Stomach smooth muscle (tissue), 2 donors: ENCODE measurements at regions not wholly inside any gene's neighbourhood (a gene's known extent, or its start where the extent isn't known, plus 50 kb on each side); places are given as distances from the start of the nearest gene placed in this dataset.

Source experiments
- H3K27ac ChIP-seq: one replicate; pipeline ENCODE4 v1.7.0; 2013; ENCODE audit warnings: mild to moderate bottlenecking, low read length, inconsistent platforms
- H3K27me3 ChIP-seq, 2 donors: one replicate each; pipeline ENCODE4 v1.7.0; 2013; ENCODE audit warnings: low read length in 2 of 2; ENCODE audit not compliant: insufficient read depth in 2 of 2, control insufficient read depth in 1 of 2
- H3K36me3 ChIP-seq, 2 donors: one replicate each; pipeline ENCODE4 v1.7.0; 2013; ENCODE audit warnings: low read length in 2 of 2; ENCODE audit not compliant: control insufficient read depth in 2 of 2, insufficient read depth in 2 of 2
- H3K4me1 ChIP-seq: one replicate; pipeline ENCODE4 v1.7.0; 2013; ENCODE audit warnings: low read length; ENCODE audit not compliant: control insufficient read depth, insufficient read depth
- H3K4me3 ChIP-seq, 2 donors: one replicate each; pipeline ENCODE4 v1.7.0; 2013; ENCODE audit warnings: low read length in 2 of 2
- H3K9ac ChIP-seq, 2 donors: one replicate each; pipeline ENCODE4 v1.7.0; 2013; ENCODE audit warnings: low read length in 2 of 2, mild to moderate bottlenecking in 1 of 2
- H3K9me3 ChIP-seq, 2 donors: one replicate each; pipeline ENCODE4 v1.7.0; 2013; ENCODE audit warnings: low read length in 2 of 2; ENCODE audit not compliant: control insufficient read depth in 2 of 2
- donor health status: healthy.
- donor health status: Pancreatic carcinoma.

DNA sequence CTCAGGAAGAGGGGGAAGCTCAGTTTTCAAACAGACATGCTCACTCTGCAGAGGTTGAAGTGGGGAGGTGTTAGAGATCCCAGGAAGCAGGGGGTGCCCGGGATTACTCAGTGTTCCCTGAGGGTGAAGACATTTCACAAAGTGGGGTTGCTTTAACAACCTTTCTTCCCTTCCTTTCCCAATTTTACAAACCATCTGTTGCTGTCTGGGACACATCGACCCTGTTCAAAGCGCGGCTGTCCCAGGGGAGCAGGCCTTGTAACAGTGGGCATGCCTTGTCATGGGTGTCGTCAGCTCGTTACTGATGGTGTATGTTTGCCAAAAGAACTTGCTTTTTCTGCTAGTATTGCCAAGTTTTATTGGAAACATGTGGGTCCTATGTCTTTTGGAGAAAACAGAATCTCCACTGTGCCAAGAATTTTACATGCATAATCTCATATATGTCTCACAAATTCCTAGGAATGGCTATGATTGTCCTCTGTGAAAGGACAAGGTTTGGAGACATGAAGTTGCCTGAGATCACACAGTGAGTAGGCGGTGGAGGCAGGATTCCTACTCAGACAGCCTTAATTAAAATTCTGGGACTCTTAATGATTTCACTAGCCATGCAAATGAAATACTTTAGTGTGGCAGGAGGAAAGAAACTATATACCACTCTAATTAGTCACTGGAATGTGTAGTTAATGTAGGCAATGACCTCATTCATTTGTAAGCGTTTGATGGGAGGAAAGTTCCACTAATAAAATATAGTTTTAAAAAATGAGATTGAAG is 198.9 kb downstream of the NXNL2 start:
- Histone ChIP-seq H3K27ac (no peak overlapping the region), H3K9me3 (no peaks in the 10 kb centered on the region), H3K4me1 (no peaks in the 10 kb centered on the region), H3K9ac (no peak overlapping the region), H3K27me3 (no peaks in the 10 kb centered on the region), H3K36me3 (no peaks in the 10 kb centered on the region), H3K4me3 (no peak overlapping the region)

DNA sequence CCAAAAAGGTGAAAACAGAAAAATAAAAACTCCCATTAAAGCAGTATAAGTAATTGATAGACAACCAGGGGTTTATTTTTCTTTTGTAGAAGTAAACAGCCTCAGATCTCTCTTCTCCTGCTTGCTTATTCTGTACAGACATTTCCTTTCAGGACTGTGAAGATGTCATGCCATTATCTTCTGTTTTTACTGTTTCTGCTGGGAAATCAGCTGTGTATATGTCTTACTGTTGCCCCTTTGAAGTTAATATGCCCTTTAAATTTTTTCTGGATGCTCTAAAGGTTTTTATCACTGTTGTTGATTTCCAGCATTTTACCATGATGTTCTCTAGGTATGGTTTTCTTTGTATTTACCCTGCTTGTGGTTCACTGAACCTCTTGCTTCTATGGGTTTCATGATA is 199.5 kb downstream of the NXNL2 start:
- H3K27ac ChIP-seq = no peak overlapping the region
- no peaks in the 10 kb centered on the region for H3K27me3 ChIP-seq
- no peaks in the 10 kb centered on the region for H3K4me1 ChIP-seq
- H3K9ac ChIP-seq = no peak overlapping the region
- no peaks in the 10 kb centered on the region for H3K9me3 ChIP-seq
- no peak overlapping the region for H3K4me3 ChIP-seq
- H3K36me3 ChIP-seq = no peaks in the 10 kb centered on the region

DNA sequence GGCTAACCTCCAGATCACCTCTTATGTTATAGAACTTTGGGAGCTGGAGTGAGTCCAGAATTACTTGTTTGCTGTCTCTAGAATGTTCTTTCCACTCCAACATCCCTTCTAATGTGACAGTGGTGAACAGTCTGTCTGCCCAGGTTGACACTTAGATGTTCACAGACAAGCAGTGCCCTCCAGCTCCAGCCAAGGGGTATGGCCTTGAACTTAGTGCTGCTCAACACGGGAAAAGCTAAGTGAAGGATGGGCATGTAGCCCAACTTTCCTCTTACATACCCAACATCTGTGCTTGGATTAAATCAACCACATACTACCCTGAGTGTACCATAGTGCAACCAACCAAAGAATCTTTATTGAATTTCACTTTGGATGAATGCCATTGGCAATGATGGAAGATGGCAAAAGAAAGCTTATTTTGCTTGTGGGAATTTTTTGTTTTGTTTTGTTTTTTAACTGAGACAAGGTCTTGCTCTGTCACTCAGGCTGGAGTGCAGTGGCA is 201.2 kb downstream of the NXNL2 start:
- Histone ChIP-seq H3K4me1 (no peaks in the 10 kb centered on the region), H3K36me3 (no peaks in the 10 kb centered on the region), H3K9ac (no peak overlapping the region), H3K27ac (no peak overlapping the region), H3K4me3 (no peak overlapping the region), H3K27me3 (no peaks in the 10 kb centered on the region), H3K9me3 (no peaks in the 10 kb centered on the region)

DNA sequence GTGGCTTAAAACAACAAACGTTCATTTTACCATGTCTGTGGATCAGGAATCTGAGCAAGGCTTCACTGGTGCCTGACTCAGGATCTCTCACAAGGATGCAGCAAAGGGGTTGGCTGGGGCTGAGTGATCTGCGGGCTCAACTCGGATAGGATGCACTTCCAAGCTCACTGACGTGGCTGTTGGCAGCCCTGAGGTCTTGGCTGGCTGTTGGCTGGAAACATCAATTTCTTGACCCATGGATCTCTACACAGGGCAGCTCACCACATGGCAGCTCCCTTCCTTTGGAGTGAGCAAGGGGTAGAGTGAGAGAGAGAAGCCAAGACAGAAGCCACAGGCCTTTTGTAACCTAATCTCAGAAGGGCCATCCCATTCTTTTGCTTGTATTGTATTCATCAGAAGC is 202.1 kb downstream of the NXNL2 start:
- Histone ChIP-seq H3K4me1 (peaks cover 1% of the 10 kb centered on the region), H3K9me3 (no peaks in the 10 kb centered on the region), H3K27me3 (no peaks in the 10 kb centered on the region), H3K4me3 (no peak overlapping the region), H3K36me3 (no peaks in the 10 kb centered on the region), H3K27ac (no peak overlapping the region), H3K9ac (no peak overlapping the region)

DNA sequence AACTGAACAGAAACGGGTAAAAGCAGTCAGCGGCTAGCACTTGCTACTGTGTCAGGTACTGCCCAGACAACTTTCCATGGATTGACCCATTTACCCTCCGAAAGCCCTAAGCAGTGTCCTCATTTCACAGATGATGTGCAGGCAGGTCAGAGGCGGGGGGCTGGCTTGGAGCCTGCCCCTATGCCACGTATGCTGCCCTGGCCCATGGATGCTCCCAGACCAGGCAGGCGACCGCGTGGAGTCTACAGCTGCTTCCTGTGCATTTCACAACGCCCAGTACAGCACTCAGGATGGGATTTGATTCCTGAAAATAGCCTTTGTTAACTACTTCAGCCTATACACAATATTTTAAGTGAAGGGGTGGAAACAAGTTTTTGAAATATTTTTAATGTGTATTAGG is 202.9 kb downstream of the NXNL2 start:
- no peak overlapping the region for H3K27ac ChIP-seq
- no peak overlapping the region for H3K9ac ChIP-seq
- H3K9me3 ChIP-seq = no peaks in the 10 kb centered on the region
- no peaks in the 10 kb centered on the region for H3K27me3 ChIP-seq
- H3K36me3 ChIP-seq = no peaks in the 10 kb centered on the region
- peaks cover 9% of the 10 kb centered on the region for H3K4me1 ChIP-seq
- no peak overlapping the region for H3K4me3 ChIP-seq

DNA sequence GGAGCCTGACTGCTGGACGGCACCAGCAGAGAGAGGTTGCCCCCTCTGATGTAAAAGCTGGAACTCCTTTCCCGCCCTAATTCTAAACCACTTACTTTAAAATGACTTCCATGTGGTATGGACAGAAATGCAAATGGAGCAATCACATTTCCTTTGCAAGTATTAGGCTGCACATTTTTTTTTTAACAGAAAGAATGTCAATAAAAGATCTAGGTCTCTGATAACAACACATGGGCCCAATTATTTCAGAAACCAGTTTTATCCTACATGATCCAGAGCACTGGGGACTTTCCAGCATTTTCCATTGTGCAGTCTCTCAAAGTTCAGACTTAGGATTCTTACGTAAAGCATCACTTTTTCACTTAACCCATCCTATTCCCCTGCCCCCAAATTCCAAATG is 203.7 kb downstream of the NXNL2 start:
- Histone ChIP-seq H3K27me3 (no peaks in the 10 kb centered on the region), H3K9ac (no peak overlapping the region), H3K36me3 (no peaks in the 10 kb centered on the region), H3K4me1 (peaks cover 14% of the 10 kb centered on the region), H3K27ac (no peak overlapping the region), H3K4me3 (no peak overlapping the region), H3K9me3 (no peaks in the 10 kb centered on the region)

DNA sequence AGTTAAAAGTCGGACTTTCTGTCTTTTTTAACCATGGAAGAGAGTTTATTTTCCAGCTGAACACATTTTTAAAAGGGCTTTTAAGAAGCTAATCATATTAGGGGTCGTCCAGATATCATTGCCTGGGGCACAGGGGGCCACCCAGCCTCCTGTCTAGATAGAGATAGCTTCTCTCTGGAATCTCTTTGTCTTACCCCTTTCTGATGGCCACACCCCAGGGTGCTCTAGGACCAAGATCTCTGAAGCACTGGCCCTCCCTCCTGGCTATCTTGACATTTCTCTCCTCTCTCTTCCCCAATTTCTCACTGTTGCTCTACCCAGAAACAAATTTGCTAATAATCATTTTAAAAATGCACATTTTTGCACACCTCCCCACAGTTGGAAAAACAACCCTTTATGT is 204.4 kb downstream of the NXNL2 start:
- Histone ChIP-seq H3K4me3 (no peak overlapping the region), H3K36me3 (no peaks in the 10 kb centered on the region), H3K27ac (no peak overlapping the region), H3K9me3 (no peaks in the 10 kb centered on the region), H3K4me1 (peaks cover 20% of the 10 kb centered on the region), H3K27me3 (no peaks in the 10 kb centered on the region), H3K9ac (no peak overlapping the region)

DNA sequence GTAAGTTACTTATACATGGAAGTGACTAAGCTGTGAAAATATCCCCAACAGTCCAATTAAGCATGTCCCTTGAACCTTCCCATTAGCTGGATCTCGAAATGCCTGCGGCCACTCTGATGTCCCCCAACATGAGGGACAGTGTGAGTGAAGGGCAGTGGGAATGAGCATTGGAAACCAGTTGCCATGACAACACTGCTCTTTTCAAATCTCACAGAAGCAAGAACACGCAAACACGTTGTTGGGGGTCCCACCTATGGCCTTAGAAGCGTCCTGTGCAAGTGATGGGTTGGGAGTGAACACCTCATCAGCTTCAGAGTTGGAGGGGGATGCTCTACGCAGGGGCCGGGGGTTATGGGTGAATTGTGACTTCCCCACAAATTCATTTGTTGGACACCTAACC is 205.9 kb downstream of the NXNL2 start:
- peaks cover 35% of the 10 kb centered on the region for H3K4me1 ChIP-seq

DNA sequence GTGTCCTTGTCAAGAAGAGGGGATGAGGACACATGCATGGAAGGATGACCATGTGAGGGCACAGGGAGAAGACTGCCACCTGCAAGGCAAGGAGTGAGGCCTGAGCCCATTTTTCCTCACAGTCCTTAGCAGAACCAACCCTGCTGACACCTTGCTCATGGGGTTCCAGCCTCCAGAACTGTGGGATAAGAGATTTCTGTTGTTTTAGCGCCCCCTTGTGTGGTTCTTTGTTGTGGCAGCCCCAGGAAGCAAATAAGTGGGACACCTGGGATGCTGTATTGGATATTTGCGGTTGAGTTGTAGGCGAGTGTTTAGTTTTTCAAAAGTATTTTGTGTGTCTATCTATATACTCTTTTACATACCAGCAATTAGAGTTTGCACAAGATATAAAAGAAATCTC is 206.4 kb downstream of the NXNL2 start:
- Histone ChIP-seq H3K27ac (no peak overlapping the region), H3K4me1 (peaks cover 40% of the 10 kb centered on the region), H3K27me3 (no peaks in the 10 kb centered on the region), H3K9ac (no peak overlapping the region), H3K4me3 (no peak overlapping the region), H3K9me3 (no peaks in the 10 kb centered on the region), H3K36me3 (no peaks in the 10 kb centered on the region)

More for the DNA sequence above, 205.9 kb downstream of the NXNL2 start:
- no peak overlapping the region for H3K4me3 ChIP-seq
- H3K9ac ChIP-seq = no peak overlapping the region
- H3K9me3 ChIP-seq = no peaks in the 10 kb centered on the region
- no peak overlapping the region for H3K27ac ChIP-seq
- no peaks in the 10 kb centered on the region for H3K27me3 ChIP-seq
- H3K36me3 ChIP-seq = no peaks in the 10 kb centered on the region

DNA sequence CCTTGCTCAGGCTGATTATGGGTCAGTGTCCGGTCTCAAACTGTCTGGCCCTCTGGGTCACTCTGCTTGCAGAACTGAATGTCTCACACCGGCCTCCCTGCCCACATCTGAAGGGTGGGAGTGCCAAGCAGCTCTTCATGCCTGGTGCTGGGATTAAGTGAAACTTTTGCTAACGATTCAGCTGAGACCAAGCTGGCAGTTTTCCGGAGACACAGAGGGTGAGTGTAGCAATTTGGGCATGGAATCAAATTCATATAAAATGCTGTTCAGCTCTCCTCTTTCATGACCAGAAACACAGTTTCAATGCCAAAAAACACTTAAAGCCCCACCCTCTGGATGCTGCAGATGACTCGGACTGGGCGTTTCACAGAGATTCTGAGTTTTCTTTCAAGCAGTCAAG is 207.5 kb downstream of the NXNL2 start:
- Histone ChIP-seq H3K27me3 (no peaks in the 10 kb centered on the region), H3K9ac (no peak overlapping the region), H3K27ac (no peak overlapping the region), H3K4me1 (peaks cover 51% of the 10 kb centered on the region), H3K9me3 (no peaks in the 10 kb centered on the region), H3K4me3 (peak overlapping the region in 1 of 2 donors; percentile 15), H3K36me3 (no peaks in the 10 kb centered on the region)

DNA sequence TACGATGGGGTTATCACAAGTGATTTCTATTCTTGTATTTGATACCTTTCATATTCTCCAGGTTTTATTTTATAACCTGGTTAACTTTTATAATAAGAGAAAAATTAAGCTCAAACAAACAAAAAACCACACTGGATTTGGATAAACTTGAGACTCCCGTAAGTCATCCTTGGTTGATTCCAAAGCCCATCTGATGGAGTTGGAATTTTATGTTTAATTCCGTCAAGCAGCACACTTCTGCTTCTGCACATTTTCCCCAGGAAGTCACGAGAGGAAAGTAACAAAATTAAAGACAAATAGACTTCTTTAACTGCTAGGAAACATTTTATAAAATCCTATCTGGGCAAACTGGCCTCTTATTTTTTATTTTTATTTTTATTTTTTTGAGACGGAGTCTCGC is 207.9 kb downstream of the NXNL2 start:
- Histone ChIP-seq H3K9ac (no peak overlapping the region), H3K9me3 (no peaks in the 10 kb centered on the region), H3K36me3 (no peaks in the 10 kb centered on the region), H3K4me3 (no peak overlapping the region), H3K27ac (no peak overlapping the region), H3K4me1 (peaks cover 54% of the 10 kb centered on the region), H3K27me3 (no peaks in the 10 kb centered on the region)
